Panc1 (cell line): ENCODE measurements at regions not wholly inside any gene's neighbourhood (a gene's known extent, or its start where the extent isn't known, plus 50 kb on each side); places are given as distances from the start of the nearest gene placed in this dataset.

Experiments used
- POLR2AphosphoS5 ChIP-seq: IDR thresholded peaks from 2 replicates; pipeline ENCODE4 v1.6.1; 2012; ENCODE audit warnings: mild to moderate bottlenecking, low read depth, low read length, moderate library complexity
- SIN3A ChIP-seq: IDR thresholded peaks from 2 replicates; pipeline ENCODE4 v1.6.1; 2012; ENCODE audit warnings: low read depth, mild to moderate bottlenecking, low read length, moderate library complexity, borderline replicate concordance; ENCODE audit not compliant: insufficient read depth
- TF ChIP-seq, protein P1 (sequence below): fragments of 450-650 bp; IDR thresholded peaks from 2 replicates; pipeline ENCODE4 v1.5.1; 2017; ENCODE audit warnings: mild to moderate bottlenecking
- TF ChIP-seq, protein P2 (sequence below), 2 experiments: IDR thresholded peaks; 2 replicates each; pipeline ENCODE4 v1.6.1; 2011 to 2012; ENCODE audit warnings: low read depth in 2 of 2, control low read depth in 1 of 2, low read length in 1 of 2, mild to moderate bottlenecking in 1 of 2, moderate library complexity in 1 of 2; ENCODE audit not compliant: insufficient read depth in 1 of 2

DNA sequence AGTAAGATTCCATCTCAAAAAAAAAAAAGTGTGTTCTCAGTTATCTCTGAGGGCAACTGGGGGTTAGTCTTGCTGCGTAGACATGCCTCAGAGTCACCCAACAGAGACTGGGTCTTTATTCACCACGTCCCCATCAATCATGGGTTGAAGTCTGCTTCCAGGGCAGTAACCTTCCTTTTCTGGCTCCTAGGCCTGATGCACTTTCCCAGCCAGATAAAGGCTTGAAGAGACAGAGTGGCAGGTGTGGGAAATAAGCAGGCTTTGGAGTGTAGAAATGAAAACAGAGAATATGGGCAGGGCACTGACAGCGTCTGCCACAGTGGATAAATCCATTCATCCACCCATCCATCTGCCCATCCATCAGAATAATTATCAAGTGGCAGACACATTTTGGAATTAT, 134.1 kb upstream of the LGALSL start:
- TF ChIP-seq, protein P1, sequence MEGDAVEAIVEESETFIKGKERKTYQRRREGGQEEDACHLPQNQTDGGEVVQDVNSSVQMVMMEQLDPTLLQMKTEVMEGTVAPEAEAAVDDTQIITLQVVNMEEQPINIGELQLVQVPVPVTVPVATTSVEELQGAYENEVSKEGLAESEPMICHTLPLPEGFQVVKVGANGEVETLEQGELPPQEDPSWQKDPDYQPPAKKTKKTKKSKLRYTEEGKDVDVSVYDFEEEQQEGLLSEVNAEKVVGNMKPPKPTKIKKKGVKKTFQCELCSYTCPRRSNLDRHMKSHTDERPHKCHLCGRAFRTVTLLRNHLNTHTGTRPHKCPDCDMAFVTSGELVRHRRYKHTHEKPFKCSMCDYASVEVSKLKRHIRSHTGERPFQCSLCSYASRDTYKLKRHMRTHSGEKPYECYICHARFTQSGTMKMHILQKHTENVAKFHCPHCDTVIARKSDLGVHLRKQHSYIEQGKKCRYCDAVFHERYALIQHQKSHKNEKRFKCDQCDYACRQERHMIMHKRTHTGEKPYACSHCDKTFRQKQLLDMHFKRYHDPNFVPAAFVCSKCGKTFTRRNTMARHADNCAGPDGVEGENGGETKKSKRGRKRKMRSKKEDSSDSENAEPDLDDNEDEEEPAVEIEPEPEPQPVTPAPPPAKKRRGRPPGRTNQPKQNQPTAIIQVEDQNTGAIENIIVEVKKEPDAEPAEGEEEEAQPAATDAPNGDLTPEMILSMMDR, result no peak
- TF ChIP-seq, protein P2, sequence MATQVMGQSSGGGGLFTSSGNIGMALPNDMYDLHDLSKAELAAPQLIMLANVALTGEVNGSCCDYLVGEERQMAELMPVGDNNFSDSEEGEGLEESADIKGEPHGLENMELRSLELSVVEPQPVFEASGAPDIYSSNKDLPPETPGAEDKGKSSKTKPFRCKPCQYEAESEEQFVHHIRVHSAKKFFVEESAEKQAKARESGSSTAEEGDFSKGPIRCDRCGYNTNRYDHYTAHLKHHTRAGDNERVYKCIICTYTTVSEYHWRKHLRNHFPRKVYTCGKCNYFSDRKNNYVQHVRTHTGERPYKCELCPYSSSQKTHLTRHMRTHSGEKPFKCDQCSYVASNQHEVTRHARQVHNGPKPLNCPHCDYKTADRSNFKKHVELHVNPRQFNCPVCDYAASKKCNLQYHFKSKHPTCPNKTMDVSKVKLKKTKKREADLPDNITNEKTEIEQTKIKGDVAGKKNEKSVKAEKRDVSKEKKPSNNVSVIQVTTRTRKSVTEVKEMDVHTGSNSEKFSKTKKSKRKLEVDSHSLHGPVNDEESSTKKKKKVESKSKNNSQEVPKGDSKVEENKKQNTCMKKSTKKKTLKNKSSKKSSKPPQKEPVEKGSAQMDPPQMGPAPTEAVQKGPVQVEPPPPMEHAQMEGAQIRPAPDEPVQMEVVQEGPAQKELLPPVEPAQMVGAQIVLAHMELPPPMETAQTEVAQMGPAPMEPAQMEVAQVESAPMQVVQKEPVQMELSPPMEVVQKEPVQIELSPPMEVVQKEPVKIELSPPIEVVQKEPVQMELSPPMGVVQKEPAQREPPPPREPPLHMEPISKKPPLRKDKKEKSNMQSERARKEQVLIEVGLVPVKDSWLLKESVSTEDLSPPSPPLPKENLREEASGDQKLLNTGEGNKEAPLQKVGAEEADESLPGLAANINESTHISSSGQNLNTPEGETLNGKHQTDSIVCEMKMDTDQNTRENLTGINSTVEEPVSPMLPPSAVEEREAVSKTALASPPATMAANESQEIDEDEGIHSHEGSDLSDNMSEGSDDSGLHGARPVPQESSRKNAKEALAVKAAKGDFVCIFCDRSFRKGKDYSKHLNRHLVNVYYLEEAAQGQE (IDR thresholded peaks at IDR 0.05; ENCODE audit: insufficient read depth in 1 of 2, low read depth in 2 of 2, low read length in 1 of 2), result no peak
- TF ChIP-seq POLR2AphosphoS5 (no peak), SIN3A (no peak)
